PC-3 (cell line): ENCODE measurements at regions not wholly inside any gene's neighbourhood (a gene's known extent, or its start where the extent isn't known, plus 50 kb on each side); places are given as distances from the start of the nearest gene placed in this dataset.

Source experiments
- CTCF ChIP-seq: fragments of 300-600 bp; sonication (generic); conservative IDR thresholded peaks from 2 replicates; pipeline ENCODE4 v1.5.1; 2017; ENCODE audit warnings: antibody characterized with exemption, low read depth, mild to moderate bottlenecking, low read length
- EZH2 ChIP-seq: fragments of 300-600 bp; sonication (generic); IDR thresholded peaks from one replicate; pipeline ENCODE4 v1.6.1; 2017; ENCODE audit warnings: antibody characterized with exemption, mild to moderate bottlenecking, low read length; ENCODE audit not compliant: unreplicated experiment
- EZH2phosphoT487 ChIP-seq: fragments of 300-600 bp; sonication (generic); IDR thresholded peaks from 2 replicates; pipeline ENCODE4 v1.6.1; 2018; ENCODE audit warnings: mild to moderate bottlenecking, antibody characterized with exemption, low read length, borderline replicate concordance

GRCh38 chr20:41734506-41734945, 116.3 kb upstream of the CHD6 start:
- TF ChIP-seq CTCF (peak; percentile 87), EZH2 (no peak), EZH2phosphoT487 (no peak)
